SIG-M5 treated with dmso at 0.1 percent for 504 hours (cell line): ENCODE measurements at regions not wholly inside any gene's neighbourhood (a gene's known extent, or its start where the extent isn't known, plus 50 kb on each side); places are given as distances from the start of the nearest gene placed in this dataset.

Experiments used
- DNase-seq: peaks from one replicate; lab custom pipeline; 2025; ENCODE audit not compliant: unreplicated experiment; lab: John Stamatoyannopoulos, UW

DNA sequence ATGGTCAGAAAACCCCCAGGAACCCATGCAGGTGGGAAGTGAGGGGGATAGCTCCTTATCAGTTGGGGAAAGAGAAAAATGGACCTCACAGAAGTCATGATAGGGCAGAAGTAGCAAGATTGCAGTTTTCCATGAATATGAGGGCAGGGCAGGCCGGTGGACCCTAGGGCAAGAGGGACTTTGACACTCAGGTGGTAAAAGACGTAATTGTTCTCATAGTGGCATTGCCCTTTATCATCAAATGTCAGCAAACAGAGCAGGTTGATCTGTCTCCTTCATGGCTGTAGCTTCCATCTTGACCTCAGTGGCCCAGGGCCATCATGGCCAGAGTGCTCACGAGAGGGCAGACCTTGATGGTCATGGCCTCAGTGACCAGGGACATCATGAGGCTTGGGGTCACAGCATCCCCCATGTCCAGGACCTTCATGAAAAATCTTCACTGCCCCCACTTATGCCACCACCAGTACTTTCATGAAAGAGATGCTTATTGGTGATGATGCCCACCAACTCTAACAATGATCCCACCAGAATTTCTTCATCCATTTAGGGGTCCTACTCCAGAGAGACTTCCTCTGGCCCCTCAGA, 127.1 kb downstream of the SNX19 start:
- no peak for DNase-seq

DNA sequence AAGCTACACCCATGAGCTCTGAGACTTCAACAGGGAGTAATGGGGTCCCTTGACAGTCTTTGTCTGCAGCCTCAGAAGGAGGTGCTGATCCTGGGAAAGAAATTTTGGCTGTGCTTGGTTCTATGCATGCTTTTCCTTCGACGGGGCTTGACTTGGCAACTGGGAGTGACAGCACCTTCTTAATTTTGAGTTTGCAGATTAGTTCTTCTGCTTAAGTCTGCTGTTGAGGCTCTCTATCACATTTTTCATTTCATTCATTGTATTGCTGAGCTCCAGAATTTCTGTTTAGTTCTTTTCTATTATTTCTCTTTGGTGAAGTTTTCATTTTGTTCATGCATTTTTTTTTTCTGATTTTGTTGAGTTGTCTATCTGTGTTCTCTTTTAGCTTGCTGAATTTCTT, 125.6 kb downstream of the SNX19 start:
- DNase-seq = no peak

- DNase-seq = no peak
These were observed 123.5 kb downstream of the SNX19 start for GRCh38 chr11:130792772-130793171.

DNA sequence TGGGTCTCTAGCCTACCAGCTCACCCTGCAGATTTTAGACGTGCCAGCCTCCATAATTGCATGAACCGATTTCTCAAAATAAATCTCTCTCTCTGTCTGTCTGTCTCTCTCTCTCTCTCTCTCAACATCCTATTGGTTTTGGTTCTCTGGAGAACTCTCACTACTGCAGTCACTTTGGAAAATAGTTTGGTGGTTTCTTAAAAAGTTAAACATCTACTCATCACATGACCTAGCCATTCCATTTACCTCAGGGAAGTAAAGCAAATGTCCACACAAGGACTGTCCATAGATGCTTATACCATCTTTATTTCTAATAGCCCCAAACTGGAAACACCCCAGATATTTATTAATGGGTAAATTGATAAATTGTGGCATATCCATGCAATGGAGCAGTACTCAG, 119.5 kb downstream of the SNX19 start:
- no peak for DNase-seq

GRCh38 chr11:130798280-130798679, 118.0 kb downstream of the SNX19 start:
- no peak for DNase-seq

DNA sequence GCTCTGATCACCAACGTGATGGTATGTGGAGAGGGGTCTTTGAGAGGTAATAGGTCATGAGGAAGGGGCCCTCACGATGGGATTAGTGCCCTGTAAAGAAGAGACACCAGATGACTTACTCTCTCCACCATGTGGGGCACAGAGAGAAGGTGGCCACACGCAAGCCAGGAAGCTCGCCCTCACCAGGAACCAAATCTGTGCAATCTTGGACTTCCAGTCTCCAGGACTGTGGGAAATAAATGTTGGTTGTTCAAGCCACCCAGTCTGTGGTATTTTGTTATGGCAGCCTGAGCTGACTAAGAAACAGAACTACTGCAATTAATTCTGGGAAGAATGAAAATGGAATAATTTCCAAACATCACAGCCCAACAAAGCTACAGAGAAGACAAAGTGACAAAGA, 117.5 kb downstream of the SNX19 start:
- no peak for DNase-seq

- no peak for DNase-seq
These were observed 114.8 kb downstream of the SNX19 start for GRCh38 chr11:130801333-130802122.

DNA sequence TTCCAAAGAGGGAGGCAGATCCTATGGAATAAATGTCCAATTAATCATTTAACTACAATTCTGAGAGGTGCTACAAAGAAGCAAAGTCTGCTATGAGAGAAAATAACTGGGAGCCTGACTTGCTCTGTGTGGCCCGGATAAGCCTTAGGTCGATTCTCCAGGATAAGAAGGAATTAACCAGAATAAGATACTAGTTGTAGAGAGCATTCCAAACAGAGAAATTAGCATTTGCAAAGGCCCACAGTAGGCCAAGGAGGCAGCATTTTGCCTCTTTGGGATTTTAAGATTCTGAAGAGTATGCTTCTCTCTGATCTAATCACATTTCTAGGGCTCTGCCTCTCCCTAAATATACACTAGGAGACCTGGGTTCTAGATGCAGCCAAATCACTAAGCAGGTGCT, 113.7 kb downstream of the SNX19 start:
- no peak for DNase-seq

GRCh38 chr11:130804306-130805076, 111.8 kb downstream of the SNX19 start:
- DNase-seq = no peak

- no peak for DNase-seq
These were observed 109.5 kb downstream of the SNX19 start for GRCh38 chr11:130806746-130807145.

- DNase-seq = no peak
These were observed 107.7 kb downstream of the SNX19 start for GRCh38 chr11:130808541-130808940.

GRCh38 chr11:130813196-130813595, 103.1 kb downstream of the SNX19 start:
- DNase-seq = no peak

GRCh38 chr11:130813638-130814037, 102.6 kb downstream of the SNX19 start:
- DNase-seq = no peak

GRCh38 chr11:130814440-130815096, 101.7 kb downstream of the SNX19 start:
- DNase-seq = no peak

- DNase-seq = no peak
These were observed 101.0 kb downstream of the SNX19 start for GRCh38 chr11:130815097-130815802.

DNA sequence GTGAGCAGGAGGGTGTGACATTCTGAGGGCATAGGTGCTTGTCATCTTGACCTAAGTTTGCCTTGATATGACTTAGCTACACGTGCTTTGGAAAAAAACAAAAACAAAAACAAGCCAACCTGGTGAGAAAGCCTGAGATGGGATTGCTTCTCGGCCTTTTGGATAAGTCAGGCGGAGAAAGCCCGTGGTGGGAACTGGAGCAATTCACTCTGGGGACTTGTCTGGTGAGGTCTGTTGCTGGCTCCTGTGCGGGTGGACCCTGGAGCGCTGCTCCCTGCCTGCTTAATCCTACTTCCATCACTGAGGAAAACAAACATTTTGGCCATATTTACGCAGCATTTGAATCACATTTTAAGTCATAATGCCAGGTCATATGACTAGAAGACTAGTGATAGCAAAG, 100.3 kb downstream of the SNX19 start:
- no peak for DNase-seq

DNA sequence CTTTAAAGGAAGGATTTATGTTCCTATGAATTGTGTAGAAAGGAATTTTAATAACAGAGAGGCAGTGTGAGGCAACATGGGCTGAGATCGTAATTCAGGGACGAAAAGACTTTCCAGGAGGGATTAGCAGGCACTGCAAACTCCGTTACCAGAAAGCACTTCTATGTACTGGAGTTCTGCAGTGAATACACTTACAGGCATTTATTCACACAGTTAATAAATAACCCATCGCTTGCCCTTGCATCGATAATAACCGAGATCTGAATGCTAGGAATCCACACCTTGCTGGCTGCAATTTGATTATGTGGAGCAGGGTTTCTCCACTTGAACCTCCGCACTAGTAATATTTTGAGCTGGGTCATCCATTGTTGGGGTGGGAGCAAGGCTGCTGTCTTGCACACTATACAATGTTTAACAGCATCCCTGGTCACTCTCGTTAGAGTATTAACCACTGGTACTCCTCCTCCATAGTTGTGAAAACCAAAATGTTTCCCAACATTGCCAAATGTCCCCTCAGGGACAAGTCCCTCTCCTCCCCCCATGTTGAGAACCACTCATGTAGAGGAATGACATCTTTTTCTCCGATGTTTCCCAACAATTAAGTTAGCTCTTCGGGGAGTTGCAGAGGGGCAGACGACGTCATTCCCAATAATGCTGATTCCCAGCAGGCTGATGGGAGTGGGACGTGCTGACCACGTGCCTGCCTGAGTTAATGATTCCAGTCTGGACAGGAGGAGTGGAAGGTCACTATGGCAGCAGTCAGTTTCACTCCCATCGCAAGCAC, 99.5 kb downstream of the SNX19 start:
- DNase-seq = no peak

DNA sequence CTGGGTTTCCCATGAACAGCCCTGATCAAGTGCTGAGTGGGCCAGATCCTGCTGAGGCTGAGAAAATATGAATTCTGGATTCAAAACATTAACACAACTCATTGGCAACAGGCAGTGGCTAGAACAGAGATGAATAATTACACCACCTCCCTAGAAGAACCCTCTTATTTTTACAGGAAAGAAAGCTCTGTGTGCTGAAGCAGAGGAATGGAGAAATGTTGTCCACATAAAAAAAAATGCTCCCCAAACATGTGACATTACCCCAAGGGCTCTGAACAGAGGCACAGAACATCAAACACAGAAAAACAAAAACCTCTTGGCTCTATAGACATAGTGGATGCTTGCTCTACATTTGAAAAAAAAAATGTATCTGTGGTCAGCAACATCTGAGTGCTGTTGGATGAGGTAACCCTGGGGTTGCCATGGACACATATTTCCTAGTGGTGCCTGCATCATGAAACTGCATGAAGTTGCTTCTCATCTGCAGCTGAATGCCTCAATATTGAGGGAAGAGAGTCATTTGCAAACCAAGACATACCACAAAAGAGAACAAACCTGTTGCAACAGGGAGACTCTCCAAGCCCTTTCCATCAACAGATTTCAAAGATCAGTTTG, 98.8 kb downstream of the SNX19 start:
- DNase-seq = no peak

DNA sequence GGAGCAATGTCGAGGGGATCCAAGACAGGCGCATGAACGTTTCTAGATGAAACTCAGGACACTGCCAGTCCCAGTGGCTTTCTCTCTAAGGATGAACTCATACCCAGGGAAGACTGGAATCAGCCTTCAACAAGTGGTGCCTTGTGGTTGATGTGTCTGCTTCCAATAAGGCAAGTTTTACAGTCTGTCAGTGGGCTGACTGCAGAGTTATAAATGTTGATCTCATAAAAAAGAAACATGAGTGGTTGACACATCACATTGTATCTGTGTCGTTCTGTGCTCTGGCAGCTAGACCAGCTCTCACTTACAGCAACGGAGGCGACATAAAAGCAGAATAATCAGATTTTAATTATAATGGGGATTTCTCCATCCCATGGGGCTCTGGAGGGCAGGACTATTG, 96.7 kb downstream of the SNX19 start:
- DNase-seq = no peak
